HepG2 (cell line): ENCODE measurements at regions not wholly inside any gene's neighbourhood (a gene's known extent, or its start where the extent isn't known, plus 50 kb on each side); places are given as distances from the start of the nearest gene placed in this dataset.

ENCODE experiments used
- EZH2 ChIP-seq: conservative IDR thresholded peaks from 2 replicates; pipeline ENCODE4 v1.6.1; 2012; ENCODE audit warnings: mild to moderate bottlenecking, low read depth, low read length, moderate library complexity
- MZF1 ChIP-seq: sonication (generic); formaldehyde crosslinking; IDR thresholded peaks from 2 replicates; pipeline ENCODE4 v1.8.1; 2023; ENCODE audit warnings: mild to moderate bottlenecking, missing genetic modification reagents, borderline replicate concordance
- NFKB2 ChIP-seq: sonication (generic); formaldehyde crosslinking; IDR thresholded peaks from 2 replicates; pipeline ENCODE4 v1.4.0; 2020; ENCODE audit warnings: missing genetic modification reagents, borderline replicate concordance
- POLR2A ChIP-seq, 2 experiments: IDR thresholded peaks; 2 replicates each; pipeline ENCODE4 v1.6.1; 2011; ENCODE audit warnings: low read depth in 2 of 2, low read length in 2 of 2, mild to moderate bottlenecking in 1 of 2, moderate library complexity in 1 of 2; ENCODE audit not compliant: insufficient read depth in 1 of 2
- POLR2AphosphoS5 ChIP-seq: IDR thresholded peaks from 2 replicates; pipeline ENCODE4 v1.6.1; 2012; ENCODE audit warnings: low read depth, low read length
- RBM22 ChIP-seq: fragments of 200-400 bp; formaldehyde crosslinking; optimal IDR thresholded peaks from 2 replicates; pipeline ENCODE3; 2017; ENCODE audit warnings: mild to moderate bottlenecking, low read length, moderate library complexity
- ZFP36 ChIP-seq: fragments of 150-350 bp; IDR thresholded peaks from 2 replicates; pipeline ENCODE4 v1.6.1; 2018; ENCODE audit warnings: borderline replicate concordance, low read length, low read depth; ENCODE audit not compliant: partially characterized antibody
- TF ChIP-seq, protein P1 (sequence below), 2 experiments: fragments of 450-650 bp in 1 of 2; sonication (generic) in 1 of 2; formaldehyde crosslinking; IDR thresholded peaks; 2 replicates each; pipeline versions ENCODE4 v1.5.0 to v1.8.0; 2020 to 2022; ENCODE audit warnings: mild to moderate bottlenecking in 1 of 2, missing genetic modification reagents in 1 of 2

DNA sequence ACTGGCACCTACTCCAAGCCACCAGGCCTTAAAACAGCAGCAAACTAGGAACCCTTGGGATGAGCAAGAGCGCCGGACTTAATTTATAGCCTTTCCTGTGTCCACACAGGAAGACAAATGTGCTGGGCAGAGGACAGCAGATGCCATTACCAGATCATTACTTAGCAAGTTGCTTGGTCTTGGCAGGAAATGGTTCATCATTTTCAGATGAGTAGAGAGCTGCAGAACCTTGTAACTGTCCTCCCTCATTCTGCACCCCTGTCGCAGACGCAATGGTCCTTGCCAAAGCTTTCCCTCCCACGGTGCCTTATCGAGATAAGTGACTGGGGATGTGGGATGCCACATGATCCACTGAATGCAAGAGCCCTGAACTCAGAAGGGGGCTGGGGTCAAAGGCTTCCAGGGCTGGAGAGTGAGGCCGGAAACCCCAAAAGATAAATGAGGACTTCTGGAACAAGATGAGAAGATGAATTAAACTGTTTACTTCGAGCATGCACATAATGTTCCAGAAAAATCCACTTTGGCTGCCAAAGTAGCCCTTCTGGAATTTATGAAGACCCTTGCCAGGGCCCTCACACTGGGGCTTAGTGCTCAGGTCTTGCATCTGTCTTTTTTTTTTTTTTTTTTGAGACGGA, 145.6 kb upstream of the ZNF32 start:
- TF ChIP-seq RBM22, result no peak
- no peak for TF ChIP-seq POLR2A (IDR thresholded peaks at IDR 0.05; ENCODE audit: insufficient read depth in 1 of 2, low read depth in 2 of 2, low read length in 2 of 2)
- TF ChIP-seq POLR2AphosphoS5, result no peak
- TF ChIP-seq EZH2, result no peak
- TF ChIP-seq, protein P1, sequence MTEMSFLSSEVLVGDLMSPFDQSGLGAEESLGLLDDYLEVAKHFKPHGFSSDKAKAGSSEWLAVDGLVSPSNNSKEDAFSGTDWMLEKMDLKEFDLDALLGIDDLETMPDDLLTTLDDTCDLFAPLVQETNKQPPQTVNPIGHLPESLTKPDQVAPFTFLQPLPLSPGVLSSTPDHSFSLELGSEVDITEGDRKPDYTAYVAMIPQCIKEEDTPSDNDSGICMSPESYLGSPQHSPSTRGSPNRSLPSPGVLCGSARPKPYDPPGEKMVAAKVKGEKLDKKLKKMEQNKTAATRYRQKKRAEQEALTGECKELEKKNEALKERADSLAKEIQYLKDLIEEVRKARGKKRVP (CRISPR knock-in tag; IDR thresholded peaks at IDR 0.05), result no peak
- no peak for TF ChIP-seq MZF1 (CRISPR knock-in tag)
- TF ChIP-seq NFKB2 (CRISPR knock-in tag), result no peak
- TF ChIP-seq ZFP36, result no peak
